MG63 (cell line): ENCODE measurements at regions not wholly inside any gene's neighbourhood (a gene's known extent, or its start where the extent isn't known, plus 50 kb on each side); places are given as distances from the start of the nearest gene placed in this dataset.
"Not testable (repeated sequence)": the region's sequence is repeated elsewhere in the genome, so short reads cannot be mapped to it uniquely, and the experiment has no call there.

ENCODE experiments used
- DNase-seq: peaks from one replicate; pipeline ENCODE4 v3.0.0-alpha.2; 2020
- H3K27me3 ChIP-seq: fragments of 250-450 bp; sonication (Bioruptor Pico); 2 replicates; pipeline ENCODE4 v1.5.1; 2020; ENCODE audit warnings: mild to moderate bottlenecking, moderate library complexity
- H3K36me3 ChIP-seq: fragments of 250-450 bp; sonication (Bioruptor Pico); 2 replicates; pipeline ENCODE4 v1.5.1; 2020; ENCODE audit warnings: mild to moderate bottlenecking, moderate library complexity
- H3K4me3 ChIP-seq: fragments of 250-450 bp; sonication (Bioruptor Pico); 2 replicates; pipeline ENCODE4 v1.5.1; 2020; ENCODE audit warnings: mild to moderate bottlenecking, moderate library complexity
- H3K9me3 ChIP-seq: fragments of 250-450 bp; sonication (Bioruptor Pico); 2 replicates; pipeline ENCODE4 v1.5.1; 2020; ENCODE audit warnings: mild to moderate bottlenecking, moderate library complexity

- not testable (repeated sequence) for DNase-seq, H3K27me3 ChIP-seq, H3K36me3 ChIP-seq, H3K4me3 ChIP-seq, H3K9me3 ChIP-seq
Observed at GRCh38 chr12:126452686-126453085, 1387.5 kb downstream of the AACS start.

- no peak for DNase-seq
- Histone ChIP-seq H3K27me3 (no peaks in the 10 kb centered on the region), H3K4me3 (no peak overlapping the region), H3K36me3 (no peaks in the 10 kb centered on the region), H3K9me3 (no peaks in the 10 kb centered on the region)
Observed at GRCh38 chr12:126454581-126454980, 1389.3 kb downstream of the AACS start.

- DNase-seq = no peak
- Histone ChIP-seq H3K9me3 (no peaks in the 10 kb centered on the region), H3K27me3 (no peaks in the 10 kb centered on the region), H3K36me3 (no peaks in the 10 kb centered on the region), H3K4me3 (no peak overlapping the region)
Observed at GRCh38 chr12:126457776-126458175, 1392.5 kb downstream of the AACS start.

GRCh38 chr12:126464153-126464552 is 1398.9 kb downstream of the AACS start:
- Histone ChIP-seq H3K36me3 (no peaks in the 10 kb centered on the region), H3K4me3 (no peak overlapping the region), H3K27me3 (no peaks in the 10 kb centered on the region), H3K9me3 (no peaks in the 10 kb centered on the region)
- no peak for DNase-seq

- H3K36me3 ChIP-seq = no peaks in the 10 kb centered on the region
- DNase-seq = no peak
- no peak overlapping the region for H3K4me3 ChIP-seq
- no peaks in the 10 kb centered on the region for H3K27me3 ChIP-seq
- H3K9me3 ChIP-seq = no peaks in the 10 kb centered on the region; the same call in 1 of the 2 replicates
Observed at GRCh38 chr12:126469211-126469610, 1404.0 kb downstream of the AACS start.

GRCh38 chr12:126474703-126475102 is 1409.5 kb downstream of the AACS start:
- Histone ChIP-seq H3K4me3 (no peak overlapping the region), H3K36me3 (no peaks in the 10 kb centered on the region), H3K9me3 (no peaks in the 10 kb centered on the region; the same call in none of the 2 replicates), H3K27me3 (no peaks in the 10 kb centered on the region)
- no peak for DNase-seq

GRCh38 chr12:126480451-126480850 is 1415.2 kb downstream of the AACS start:
- Histone ChIP-seq H3K36me3 (no peaks in the 10 kb centered on the region), H3K27me3 (no peaks in the 10 kb centered on the region), H3K4me3 (no peak overlapping the region), H3K9me3 (no peaks in the 10 kb centered on the region; the same call in none of the 2 replicates)
- DNase-seq = no peak

GRCh38 chr12:126481688-126482087 is 1416.5 kb downstream of the AACS start:
- no peaks in the 10 kb centered on the region; the same call in none of the 2 replicates for H3K9me3 ChIP-seq
- H3K36me3 ChIP-seq = no peaks in the 10 kb centered on the region
- no peaks in the 10 kb centered on the region for H3K27me3 ChIP-seq
- no peak for DNase-seq
- no peak overlapping the region for H3K4me3 ChIP-seq

- H3K9me3 ChIP-seq = no peaks in the 10 kb centered on the region; the same call in 1 of the 2 replicates
- no peaks in the 10 kb centered on the region for H3K27me3 ChIP-seq
- H3K36me3 ChIP-seq = no peaks in the 10 kb centered on the region
- no peak for DNase-seq
- H3K4me3 ChIP-seq = no peak overlapping the region
Observed at GRCh38 chr12:126482238-126482889, 1417.1 kb downstream of the AACS start.

- H3K27me3 ChIP-seq = no peaks in the 10 kb centered on the region
- no peak overlapping the region for H3K4me3 ChIP-seq
- DNase-seq = peak; percentile 13
- no peaks in the 10 kb centered on the region for H3K36me3 ChIP-seq
- H3K9me3 ChIP-seq = no peaks in the 10 kb centered on the region; the same call in 1 of the 2 replicates
Observed at GRCh38 chr12:126483145-126484068, 1418.2 kb downstream of the AACS start.

GRCh38 chr12:126487431-126487980 is 1422.3 kb downstream of the AACS start:
- Histone ChIP-seq H3K9me3 (peaks cover 4% of the 10 kb centered on the region), H3K36me3 (no peaks in the 10 kb centered on the region), H3K4me3 (no peak overlapping the region), H3K27me3 (no peaks in the 10 kb centered on the region)
- DNase-seq = no peak

GRCh38 chr12:126488806-126489205 is 1423.6 kb downstream of the AACS start:
- Histone ChIP-seq H3K27me3 (no peaks in the 10 kb centered on the region), H3K9me3 (peaks cover 4% of the 10 kb centered on the region), H3K4me3 (no peak overlapping the region), H3K36me3 (no peaks in the 10 kb centered on the region)
- DNase-seq = no peak

GRCh38 chr12:126492181-126492580 is 1426.9 kb downstream of the AACS start:
- Histone ChIP-seq H3K27me3 (no peaks in the 10 kb centered on the region), H3K9me3 (peaks cover 4% of the 10 kb centered on the region; the same call in 1 of the 2 replicates), H3K4me3 (no peak overlapping the region), H3K36me3 (no peaks in the 10 kb centered on the region)
- no peak for DNase-seq

GRCh38 chr12:126493366-126494108 is 1428.3 kb downstream of the AACS start:
- Histone ChIP-seq H3K9me3 (peaks cover 4% of the 10 kb centered on the region; the same call in 1 of the 2 replicates), H3K27me3 (no peaks in the 10 kb centered on the region), H3K36me3 (no peaks in the 10 kb centered on the region), H3K4me3 (no peak overlapping the region)
- no peak for DNase-seq

- DNase-seq = no peak
- H3K4me3 ChIP-seq = no peak overlapping the region
- H3K36me3 ChIP-seq = no peaks in the 10 kb centered on the region
- H3K27me3 ChIP-seq = no peaks in the 10 kb centered on the region
- no peaks in the 10 kb centered on the region for H3K9me3 ChIP-seq
Observed at GRCh38 chr12:126496201-126496600, 1431.0 kb downstream of the AACS start.

GRCh38 chr12:126506426-126507182 is 1441.4 kb downstream of the AACS start:
- Histone ChIP-seq H3K9me3 (no peaks in the 10 kb centered on the region), H3K36me3 (no peaks in the 10 kb centered on the region), H3K4me3 (no peak overlapping the region), H3K27me3 (no peaks in the 10 kb centered on the region)
- no peak for DNase-seq
